ENCODE measurements at regions not wholly inside any gene's neighbourhood (a gene's known extent, or its start where the extent isn't known, plus 50 kb on each side); places are given as distances from the start of the nearest gene placed in this dataset.

DNA sequence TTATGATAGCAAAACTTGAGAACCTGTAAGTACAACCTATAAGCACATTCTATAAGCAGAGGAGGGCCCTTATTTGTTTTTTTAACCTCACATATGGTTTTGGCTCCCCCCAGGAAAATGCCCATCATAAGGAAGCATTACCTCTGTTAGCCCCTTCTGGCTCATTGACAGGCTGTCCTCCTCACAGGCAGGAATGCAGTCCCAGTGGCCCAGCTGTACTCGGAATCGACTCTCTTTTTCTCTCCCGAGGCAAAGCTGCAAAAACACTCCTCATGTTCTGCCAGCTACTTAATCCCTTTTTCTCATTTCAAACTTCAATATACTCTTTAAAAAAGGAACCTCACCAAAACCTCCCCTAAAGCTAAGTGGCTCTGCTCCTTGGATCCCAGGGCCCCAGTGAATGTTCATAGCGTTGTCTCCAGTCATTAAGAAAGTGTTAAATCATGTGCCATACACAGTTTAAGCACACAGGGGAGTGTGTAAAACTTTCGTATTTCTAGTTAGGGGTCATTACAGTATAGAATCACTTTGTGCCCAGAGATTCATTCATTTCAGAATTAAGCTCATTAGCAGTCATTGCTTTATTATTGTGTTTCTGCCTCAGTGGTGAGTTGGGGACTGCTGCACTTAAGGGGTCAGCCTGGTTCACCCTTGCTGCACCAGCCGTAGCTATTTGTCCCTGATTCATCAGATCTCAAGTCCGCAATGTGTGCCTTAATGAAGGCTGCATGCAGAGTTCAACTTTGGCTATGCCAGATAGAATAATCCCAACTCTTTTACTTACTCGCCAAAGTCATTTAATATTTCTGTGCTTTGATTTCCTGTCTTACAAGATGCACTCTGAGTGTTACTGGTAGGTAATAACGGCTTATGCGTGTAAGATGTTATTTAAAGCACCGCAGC is 57.6 kb downstream of the JRKL start:
- DNase-seq (no peak), ATAC-seq (no peak)
- H3K9me3 ChIP-seq, result no peaks in the 10 kb centered on the region
- no peak overlapping the region for H3K4me3 ChIP-seq
- TF ChIP-seq, protein P1, sequence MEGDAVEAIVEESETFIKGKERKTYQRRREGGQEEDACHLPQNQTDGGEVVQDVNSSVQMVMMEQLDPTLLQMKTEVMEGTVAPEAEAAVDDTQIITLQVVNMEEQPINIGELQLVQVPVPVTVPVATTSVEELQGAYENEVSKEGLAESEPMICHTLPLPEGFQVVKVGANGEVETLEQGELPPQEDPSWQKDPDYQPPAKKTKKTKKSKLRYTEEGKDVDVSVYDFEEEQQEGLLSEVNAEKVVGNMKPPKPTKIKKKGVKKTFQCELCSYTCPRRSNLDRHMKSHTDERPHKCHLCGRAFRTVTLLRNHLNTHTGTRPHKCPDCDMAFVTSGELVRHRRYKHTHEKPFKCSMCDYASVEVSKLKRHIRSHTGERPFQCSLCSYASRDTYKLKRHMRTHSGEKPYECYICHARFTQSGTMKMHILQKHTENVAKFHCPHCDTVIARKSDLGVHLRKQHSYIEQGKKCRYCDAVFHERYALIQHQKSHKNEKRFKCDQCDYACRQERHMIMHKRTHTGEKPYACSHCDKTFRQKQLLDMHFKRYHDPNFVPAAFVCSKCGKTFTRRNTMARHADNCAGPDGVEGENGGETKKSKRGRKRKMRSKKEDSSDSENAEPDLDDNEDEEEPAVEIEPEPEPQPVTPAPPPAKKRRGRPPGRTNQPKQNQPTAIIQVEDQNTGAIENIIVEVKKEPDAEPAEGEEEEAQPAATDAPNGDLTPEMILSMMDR (IDR thresholded peaks at IDR 0.05), result no peak
- H3K36me3 ChIP-seq, result no peaks in the 10 kb centered on the region
- intact Hi-C loops (cut with DNase I), result no loop called here
- no peak overlapping the region for H3K27ac ChIP-seq
- no peaks in the 10 kb centered on the region for H3K4me1 ChIP-seq
- H3K27me3 ChIP-seq, result peaks cover 14% of the 10 kb centered on the region

DNA sequence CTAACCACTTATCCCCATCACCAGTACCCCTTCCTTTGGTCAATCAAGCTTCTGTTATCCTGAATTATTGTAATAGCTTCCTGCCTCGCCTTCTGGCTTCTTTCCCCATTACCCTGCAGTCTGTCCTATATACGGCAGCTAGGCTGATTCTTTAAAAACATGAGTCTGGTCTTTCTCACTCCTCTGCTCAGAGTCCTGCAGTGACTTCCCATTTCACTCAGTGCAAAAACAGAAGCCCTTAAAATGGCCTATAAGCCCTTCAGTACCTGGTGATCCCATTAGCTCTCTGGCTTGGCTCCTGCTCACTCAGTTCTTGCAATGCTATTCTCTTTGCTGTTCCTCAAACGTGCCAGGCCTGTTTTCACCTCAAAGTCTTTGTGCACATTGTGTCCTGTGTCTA is 58.4 kb downstream of the JRKL start:
- no peak for ATAC-seq
- Histone ChIP-seq H3K9me3 (no peaks in the 10 kb centered on the region), H3K4me3 (no peak overlapping the region), H3K4me1 (no peaks in the 10 kb centered on the region), H3K36me3 (no peaks in the 10 kb centered on the region), H3K27me3 (peaks cover 14% of the 10 kb centered on the region), H3K27ac (no peak overlapping the region)
- intact Hi-C loops (cut with DNase I), result no loop called here
- no peak for DNase-seq
- TF ChIP-seq, protein P1 (IDR thresholded peaks at IDR 0.05), result no peak

DNA sequence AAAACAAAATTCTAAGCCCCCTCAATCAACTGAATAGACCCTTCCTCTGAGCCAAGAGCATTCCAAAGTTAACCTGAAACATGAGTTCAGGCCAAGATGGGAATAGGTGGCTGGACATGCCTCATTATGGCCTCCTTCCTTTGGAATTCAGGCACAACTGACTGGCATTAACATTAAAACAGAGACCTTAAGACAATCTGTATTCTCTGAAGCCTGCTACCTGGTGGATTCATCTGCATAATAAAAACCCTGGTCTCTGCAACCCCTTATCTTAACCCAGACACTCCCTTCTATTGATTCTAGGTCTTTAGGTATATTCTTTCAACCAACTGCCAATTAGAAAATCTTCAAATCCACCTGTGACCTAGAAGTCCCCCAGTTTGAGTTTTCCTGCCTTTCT is 66.3 kb downstream of the JRKL start:
- Histone ChIP-seq H3K36me3 (no peaks in the 10 kb centered on the region), H3K4me1 (no peaks in the 10 kb centered on the region), H3K27me3 (no peaks in the 10 kb centered on the region), H3K9me3 (no peaks in the 10 kb centered on the region), H3K27ac (no peak overlapping the region), H3K4me3 (no peak overlapping the region)
- TF ChIP-seq, protein P1 (IDR thresholded peaks at IDR 0.05), result no peak
- ATAC-seq (no peak), DNase-seq (no peak)
- intact Hi-C loops (cut with DNase I), result no loop called here

DNA sequence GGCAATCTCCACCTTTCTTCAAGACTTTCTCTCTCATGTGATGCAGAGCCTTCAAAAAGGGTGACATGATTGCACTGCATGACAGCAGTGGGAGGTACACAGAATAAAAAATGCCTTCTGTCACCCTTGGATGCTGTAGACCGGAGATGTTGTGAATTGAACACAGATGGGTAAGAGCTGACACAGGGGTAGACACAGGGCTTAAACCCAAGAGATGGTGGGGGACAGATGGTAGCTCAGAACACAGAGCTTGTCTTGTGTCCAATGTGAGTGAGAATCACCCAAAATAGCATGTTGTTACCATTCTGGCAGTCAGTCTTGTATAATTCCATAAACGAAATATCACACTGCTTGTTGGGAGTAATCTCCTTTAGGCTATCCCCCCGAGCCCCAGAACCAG is 69.9 kb downstream of the JRKL start:
- Histone ChIP-seq H3K27ac (no peak overlapping the region), H3K4me1 (peaks cover 8% of the 10 kb centered on the region), H3K27me3 (peaks cover 5% of the 10 kb centered on the region), H3K9me3 (no peaks in the 10 kb centered on the region), H3K36me3 (no peaks in the 10 kb centered on the region), H3K4me3 (no peak overlapping the region)
- intact Hi-C loops (cut with DNase I), result no loop called here
- TF ChIP-seq, protein P1 (IDR thresholded peaks at IDR 0.05), result no peak
- ATAC-seq (no peak), DNase-seq (no peak)

DNA sequence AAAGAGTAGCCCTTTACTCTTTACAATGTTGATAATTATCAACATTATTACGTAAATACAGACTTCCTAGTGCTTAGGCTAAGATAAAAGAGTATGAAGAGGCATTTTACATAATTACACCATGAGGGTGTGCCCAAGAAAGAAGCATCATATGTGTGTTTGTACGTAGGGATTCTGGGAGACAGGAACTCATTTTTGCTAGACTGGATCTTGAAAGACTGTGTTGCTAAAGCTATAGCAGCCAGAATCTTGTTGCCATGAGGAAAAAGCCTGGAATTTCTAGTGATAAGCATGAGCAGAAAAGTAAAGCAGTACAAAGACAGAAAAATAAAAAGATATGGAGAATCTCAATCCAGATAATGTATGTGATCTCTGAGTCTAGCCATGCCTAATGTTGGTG is 72.1 kb downstream of the JRKL start:
- ATAC-seq (no peak), DNase-seq (no peak)
- Histone ChIP-seq H3K36me3 (no peaks in the 10 kb centered on the region), H3K4me3 (no peak overlapping the region), H3K27me3 (peaks cover 5% of the 10 kb centered on the region), H3K4me1 (peaks cover 8% of the 10 kb centered on the region), H3K9me3 (no peaks in the 10 kb centered on the region), H3K27ac (no peak overlapping the region)
- TF ChIP-seq, protein P1 (IDR thresholded peaks at IDR 0.05), result no peak
- intact Hi-C loops (cut with DNase I), result no loop called here

Measured in upper lobe of right lung (tissue), 1 donor.